Ishikawa (cell line): ENCODE measurements at regions not wholly inside any gene's neighbourhood (a gene's known extent, or its start where the extent isn't known, plus 50 kb on each side); places are given as distances from the start of the nearest gene placed in this dataset.

ENCODE experiments used
- CEBPB ChIP-seq: IDR thresholded peaks from 2 replicates; pipeline ENCODE4 v1.6.1; 2012
- CREB1 ChIP-seq: IDR thresholded peaks from 2 replicates; pipeline ENCODE4 v1.6.1; 2012; ENCODE audit warnings: low read depth
- EGR1 ChIP-seq: IDR thresholded peaks from 2 replicates; pipeline ENCODE4 v1.6.1; 2012
- EP300 ChIP-seq: IDR thresholded peaks from 2 replicates; pipeline ENCODE4 v1.6.1; 2012; ENCODE audit warnings: borderline replicate concordance
- FOXM1 ChIP-seq: IDR thresholded peaks from 2 replicates; pipeline ENCODE4 v1.6.1; 2012; ENCODE audit warnings: low read depth, borderline replicate concordance
- MAX ChIP-seq: IDR thresholded peaks from 2 replicates; pipeline ENCODE4 v1.6.1; 2012
- NFIC ChIP-seq: IDR thresholded peaks from 2 replicates; pipeline ENCODE4 v1.6.1; 2012
- RAD21 ChIP-seq: IDR thresholded peaks from 2 replicates; pipeline ENCODE4 v1.6.1; 2012; ENCODE audit warnings: low read depth
- REST ChIP-seq: IDR thresholded peaks from 2 replicates; pipeline ENCODE4 v1.6.1; 2012; ENCODE audit warnings: low read depth, mild to moderate bottlenecking
- TAF1 ChIP-seq: IDR thresholded peaks from 2 replicates; pipeline ENCODE4 v1.6.1; 2012; ENCODE audit warnings: low read depth, mild to moderate bottlenecking
- TCF12 ChIP-seq: IDR thresholded peaks from 2 replicates; pipeline ENCODE4 v1.6.1; 2012; ENCODE audit warnings: low read depth
- TEAD4 ChIP-seq: IDR thresholded peaks from 2 replicates; pipeline ENCODE4 v1.6.1; 2012
- USF1 ChIP-seq: IDR thresholded peaks from 2 replicates; pipeline ENCODE4 v1.6.1; 2012
- ZBTB7A ChIP-seq: IDR thresholded peaks from 2 replicates; pipeline ENCODE4 v1.6.1; 2012; ENCODE audit warnings: low read depth

GRCh38 chr12:131478468-131478867 is 232.4 kb upstream of the SFSWAP start:
- TF ChIP-seq RAD21 (no peak), FOXM1 (no peak), TCF12 (no peak), TAF1 (no peak), CREB1 (no peak), TEAD4 (no peak), NFIC (no peak), REST (no peak), CEBPB (no peak), EGR1 (no peak), EP300 (no peak)

- TF ChIP-seq EGR1 (no peak), TEAD4 (no peak), USF1 (no peak), NFIC (no peak), CREB1 (no peak), FOXM1 (no peak), REST (no peak), ZBTB7A (no peak), TAF1 (no peak)
Measured at GRCh38 chr12:131482199-131482598, 228.7 kb upstream of the SFSWAP start.

GRCh38 chr12:131482686-131483085 is 228.2 kb upstream of the SFSWAP start:
- TF ChIP-seq USF1 (no peak), MAX (no peak), ZBTB7A (no peak), CREB1 (no peak), TAF1 (no peak), REST (no peak)

- TF ChIP-seq CREB1 (no peak), ZBTB7A (no peak), REST (no peak)
Measured at GRCh38 chr12:131486451-131487230, 224.2 kb upstream of the SFSWAP start.
